ENCODE measurements at regions not wholly inside any gene's neighbourhood (a gene's known extent, or its start where the extent isn't known, plus 50 kb on each side); places are given as distances from the start of the nearest gene placed in this dataset.

GRCh38 chr5:167122267-167122666, 1169.2 kb upstream of the WWC1 start:
- intact Hi-C loops (cut with micrococcal nuclease) = no loop called here
- H3K4me3 Mint-ChIP-seq (ENCODE audit: unreplicated experiment) = no peak overlapping the region
- no peaks in the 10 kb centered on the region for H3K27me3 Mint-ChIP-seq (ENCODE audit: insufficient read depth, unreplicated experiment)
- no peaks in the 10 kb centered on the region for H3K4me1 Mint-ChIP-seq (ENCODE audit: insufficient read depth, unreplicated experiment)
- DNase-seq (ENCODE audit: unreplicated experiment) = no peak
- ChIA-PET POLR2A (no interaction called here), CTCF (no interaction called here)
- no peaks in the 10 kb centered on the region for H3K36me3 Mint-ChIP-seq (ENCODE audit: insufficient read depth, unreplicated experiment)
- no peaks in the 10 kb centered on the region for H3K9me3 Mint-ChIP-seq (ENCODE audit: unreplicated experiment)
- TF ChIP-seq CTCF (IDR thresholded peaks at IDR 0.05; ENCODE audit: unreplicated experiment) = no peak
- no TSS peak for BruUV-seq (replicated peaks)
- no peak overlapping the region for H3K27ac Mint-ChIP-seq (ENCODE audit: low read depth, unreplicated experiment)

GRCh38 chr5:167123126-167123525, 1168.3 kb upstream of the WWC1 start:
- no peak for DNase-seq (ENCODE audit: unreplicated experiment)
- H3K27me3 Mint-ChIP-seq (ENCODE audit: insufficient read depth, unreplicated experiment) = no peaks in the 10 kb centered on the region
- no peak for TF ChIP-seq CTCF (IDR thresholded peaks at IDR 0.05; ENCODE audit: unreplicated experiment)
- H3K9me3 Mint-ChIP-seq (ENCODE audit: unreplicated experiment) = no peaks in the 10 kb centered on the region
- H3K27ac Mint-ChIP-seq (ENCODE audit: low read depth, unreplicated experiment) = no peak overlapping the region
- BruUV-seq (replicated peaks) = no TSS peak
- POLR2A ChIA-PET = interaction anchor here (0.6 kb wide), 1 partner anchor 1494 kb away, joined by 3 read pairs; no protein-coding TSS in a partner anchor
- H3K4me1 Mint-ChIP-seq (ENCODE audit: insufficient read depth, unreplicated experiment) = peaks cover under 1% of the 10 kb centered on the region
- CTCF ChIA-PET = interaction anchor here (0.6 to 0.9 kb wide), 2 partner anchors 33 to 442 kb away, joined by 3 read pairs; no protein-coding TSS in a partner anchor
- no peak overlapping the region for H3K4me3 Mint-ChIP-seq (ENCODE audit: unreplicated experiment)
- intact Hi-C loops (cut with micrococcal nuclease) = no loop called here
- H3K36me3 Mint-ChIP-seq (ENCODE audit: insufficient read depth, unreplicated experiment) = no peaks in the 10 kb centered on the region

- no peak for TF ChIP-seq CTCF (IDR thresholded peaks at IDR 0.05; ENCODE audit: unreplicated experiment)
- Mint-ChIP-seq H3K27me3 (ENCODE audit: insufficient read depth, unreplicated experiment) (no peaks in the 10 kb centered on the region), H3K4me1 (ENCODE audit: insufficient read depth, unreplicated experiment) (peaks cover 10% of the 10 kb centered on the region), H3K9me3 (ENCODE audit: unreplicated experiment) (no peaks in the 10 kb centered on the region), H3K27ac (ENCODE audit: low read depth, unreplicated experiment) (peak overlapping the region; percentile 14), H3K36me3 (ENCODE audit: insufficient read depth, unreplicated experiment) (no peaks in the 10 kb centered on the region), H3K4me3 (ENCODE audit: unreplicated experiment) (no peak overlapping the region)
- intact Hi-C loops (cut with micrococcal nuclease) = no loop called here
- BruUV-seq (replicated peaks) = no TSS peak
- ChIA-PET POLR2A (interaction anchor here (0.5 kb wide), 1 partner anchor 166 kb away, joined by 3 read pairs; no protein-coding TSS in a partner anchor), CTCF (no interaction called here)
- peak; percentile 51 for DNase-seq (ENCODE audit: unreplicated experiment)
Observed at GRCh38 chr5:167128581-167128980, 1162.9 kb upstream of the WWC1 start.

DNA sequence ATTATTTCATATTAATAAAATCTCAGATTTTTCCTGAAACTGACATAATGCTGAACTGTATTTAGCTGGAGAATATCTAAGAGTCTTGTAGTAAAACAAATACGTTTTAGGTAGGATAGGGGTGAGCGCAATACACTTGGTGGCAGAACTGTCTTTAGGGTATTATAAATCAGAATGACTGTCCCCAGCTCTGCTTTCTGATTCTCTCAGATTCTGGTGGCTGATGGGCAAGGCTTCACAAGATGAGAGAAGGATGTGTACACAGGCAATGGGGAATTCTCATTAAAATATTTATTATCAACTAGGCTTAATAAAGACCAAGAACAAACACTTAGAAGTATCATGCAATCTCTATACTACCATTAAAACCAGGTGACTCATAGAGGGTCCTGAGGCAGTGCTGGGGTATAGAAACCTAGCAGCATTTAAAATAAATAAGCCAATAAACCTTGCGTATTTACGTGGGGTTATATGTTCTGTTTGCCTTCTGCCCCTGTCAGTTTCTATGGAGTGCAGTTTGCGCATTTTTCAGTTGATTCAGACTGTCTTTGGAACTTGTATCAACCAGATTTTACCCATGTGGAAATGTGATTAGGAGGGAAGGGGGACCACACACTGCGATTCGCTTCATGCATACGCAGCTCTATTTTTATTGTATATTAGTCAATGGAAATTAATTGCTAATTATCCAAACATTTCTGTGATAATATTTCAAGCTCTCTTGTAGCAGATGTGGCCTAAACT, 1150.7 kb upstream of the WWC1 start:
- H3K4me3 Mint-ChIP-seq (ENCODE audit: unreplicated experiment) = no peak overlapping the region
- intact Hi-C loops (cut with micrococcal nuclease) = no loop called here
- TF ChIP-seq CTCF (IDR thresholded peaks at IDR 0.05; ENCODE audit: unreplicated experiment) = no peak
- no peaks in the 10 kb centered on the region for H3K36me3 Mint-ChIP-seq (ENCODE audit: insufficient read depth, unreplicated experiment)
- H3K27ac Mint-ChIP-seq (ENCODE audit: low read depth, unreplicated experiment) = no peak overlapping the region
- POLR2A ChIA-PET = no interaction called here
- BruUV-seq (replicated peaks) = no TSS peak
- DNase-seq (ENCODE audit: unreplicated experiment) = no peak
- no peaks in the 10 kb centered on the region for H3K9me3 Mint-ChIP-seq (ENCODE audit: unreplicated experiment)
- CTCF ChIA-PET = no interaction called here
- no peaks in the 10 kb centered on the region for H3K27me3 Mint-ChIP-seq (ENCODE audit: insufficient read depth, unreplicated experiment)
- H3K4me1 Mint-ChIP-seq (ENCODE audit: insufficient read depth, unreplicated experiment) = no peaks in the 10 kb centered on the region

Measured in MCF 10A (cell line).